ENCODE measurements at regions not wholly inside any gene's neighbourhood (a gene's known extent, or its start where the extent isn't known, plus 50 kb on each side); places are given as distances from the start of the nearest gene placed in this dataset.

GRCh38 chr9:117516676-117517632 is 102.1 kb upstream of the ASTN2 start:
- WGBS, 2 donors: 85 to 92% methylated on average over 4 of the region's 4 CpGs
- no peak for DNase-seq
- Histone ChIP-seq H3K27ac (no peak overlapping the region), H3K9me3 (no peaks in the 10 kb centered on the region), H3K36me3 (ENCODE audit: low read depth, missing control alignments) (no peaks in the 10 kb centered on the region), H3K4me1 (no peaks in the 10 kb centered on the region), H3K27me3 (no peaks in the 10 kb centered on the region), H3K4me3 (no peak overlapping the region)
- no peak for TF ChIP-seq POLR2A (IDR thresholded peaks at IDR 0.05)
- TF ChIP-seq CTCF (IDR thresholded peaks at IDR 0.05): no peak
- intact Hi-C loops (cut with DNase I; ENCODE audit: low total_unique reads): no loop called here

- no peaks in the 10 kb centered on the region for H3K36me3 ChIP-seq (ENCODE audit: low read depth, missing control alignments)
- no peaks in the 10 kb centered on the region for H3K9me3 ChIP-seq
- TF ChIP-seq CTCF (IDR thresholded peaks at IDR 0.05) (no peak), POLR2A (IDR thresholded peaks at IDR 0.05) (no peak)
Observed at GRCh38 chr9:117511852-117512481, 97.1 kb upstream of the ASTN2 start.

GRCh38 chr9:117496307-117496706 is 81.5 kb upstream of the ASTN2 start:
- intact Hi-C loops (cut with DNase I; ENCODE audit: low total_unique reads): no loop called here
- Histone ChIP-seq H3K4me3 (no peak overlapping the region), H3K27ac (no peak overlapping the region), H3K4me1 (no peaks in the 10 kb centered on the region), H3K27me3 (no peaks in the 10 kb centered on the region), H3K9me3 (no peaks in the 10 kb centered on the region), H3K36me3 (ENCODE audit: low read depth, missing control alignments) (no peaks in the 10 kb centered on the region)
- no peak for TF ChIP-seq POLR2A (IDR thresholded peaks at IDR 0.05)
- TF ChIP-seq CTCF (IDR thresholded peaks at IDR 0.05): no peak
- DNase-seq: no peak
- 88 to 89% methylated on average over 2 of the region's 2 CpGs for WGBS, 2 donors

More at GRCh38 chr9:117511852-117512481, 97.1 kb upstream of the ASTN2 start:
- WGBS, 2 donors: 86 to 87% methylated on average over 4 of the region's 4 CpGs
- H3K4me1 ChIP-seq: no peaks in the 10 kb centered on the region
- no peak overlapping the region for H3K4me3 ChIP-seq
- no peaks in the 10 kb centered on the region for H3K27me3 ChIP-seq
- intact Hi-C loops (cut with DNase I; ENCODE audit: low total_unique reads): no loop called here
- no peak for DNase-seq
- no peak overlapping the region for H3K27ac ChIP-seq

GRCh38 chr9:117494401-117495090 is 79.7 kb upstream of the ASTN2 start:
- Histone ChIP-seq H3K27ac (no peak overlapping the region), H3K36me3 (ENCODE audit: low read depth, missing control alignments) (no peaks in the 10 kb centered on the region), H3K27me3 (no peaks in the 10 kb centered on the region), H3K4me3 (no peak overlapping the region), H3K9me3 (no peaks in the 10 kb centered on the region), H3K4me1 (no peaks in the 10 kb centered on the region)
- no peak for DNase-seq
- WGBS, 2 donors: 29 to 32% methylated on average over 3 of the region's 3 CpGs
- TF ChIP-seq POLR2A (IDR thresholded peaks at IDR 0.05): no peak
- intact Hi-C loops (cut with DNase I; ENCODE audit: low total_unique reads): no loop called here

- Histone ChIP-seq H3K4me1 (no peaks in the 10 kb centered on the region), H3K27me3 (no peaks in the 10 kb centered on the region), H3K27ac (no peak overlapping the region), H3K4me3 (no peak overlapping the region), H3K36me3 (ENCODE audit: low read depth, missing control alignments) (no peaks in the 10 kb centered on the region), H3K9me3 (no peaks in the 10 kb centered on the region)
- intact Hi-C loops (cut with DNase I; ENCODE audit: low total_unique reads): no loop called here
- TF ChIP-seq CTCF (IDR thresholded peaks at IDR 0.05) (no peak), POLR2A (IDR thresholded peaks at IDR 0.05) (no peak)
- no peak for DNase-seq
- WGBS, 2 donors: 69 to 86% methylated on average over 3 of the region's 3 CpGs
Observed at GRCh38 chr9:117492476-117492875, 77.6 kb upstream of the ASTN2 start.

Measured in testis (tissue), 2 donors.